Cardiac muscle cell (in vitro differentiated cells and primary cell): ENCODE measurements at regions not wholly inside any gene's neighbourhood (a gene's known extent, or its start where the extent isn't known, plus 50 kb on each side); places are given as distances from the start of the nearest gene placed in this dataset.

Experiments
- DNase-seq, 2 donors: peaks; one replicate each; pipeline versions ENCODE4 v3.0.0 to v3.0.0-alpha.2; 2010 to 2017; ENCODE audit warnings: low read depth in 1 of 2, low spot score in 1 of 2
- H3K27ac ChIP-seq: fragments of 200-600 bp; sonication (generic); 2 replicates; pipeline ENCODE4 v1.5.1; 2016
- H3K27me3 ChIP-seq: fragments of 200-600 bp; sonication (generic); 2 replicates; pipeline ENCODE4 v1.6.0; 2016; ENCODE audit warnings: control low read depth
- H3K36me3 ChIP-seq: fragments of 200-600 bp; sonication (generic); 2 replicates; pipeline ENCODE4 v1.5.1; 2016; ENCODE audit warnings: control low read depth
- H3K4me1 ChIP-seq: fragments of 200-600 bp; sonication (generic); 2 replicates; pipeline ENCODE4 v1.8.1; 2017; ENCODE audit warnings: low read depth, mild to moderate bottlenecking, mixed run types
- H3K4me3 ChIP-seq: fragments of 200-600 bp; sonication (generic); 2 replicates; pipeline ENCODE4 v1.5.1; 2016; ENCODE audit warnings: mild to moderate bottlenecking
- H3K9me3 ChIP-seq: fragments of 200-600 bp; sonication (generic); 2 replicates; pipeline ENCODE4 v1.5.1; 2017; ENCODE audit warnings: low read depth, mild to moderate bottlenecking, control low read depth
- TF ChIP-seq, protein P1 (sequence below): IDR thresholded peaks from 2 replicates; pipeline ENCODE4 v1.5.1; 2012; ENCODE audit warnings: low read depth, mild to moderate bottlenecking, low read length

DNA sequence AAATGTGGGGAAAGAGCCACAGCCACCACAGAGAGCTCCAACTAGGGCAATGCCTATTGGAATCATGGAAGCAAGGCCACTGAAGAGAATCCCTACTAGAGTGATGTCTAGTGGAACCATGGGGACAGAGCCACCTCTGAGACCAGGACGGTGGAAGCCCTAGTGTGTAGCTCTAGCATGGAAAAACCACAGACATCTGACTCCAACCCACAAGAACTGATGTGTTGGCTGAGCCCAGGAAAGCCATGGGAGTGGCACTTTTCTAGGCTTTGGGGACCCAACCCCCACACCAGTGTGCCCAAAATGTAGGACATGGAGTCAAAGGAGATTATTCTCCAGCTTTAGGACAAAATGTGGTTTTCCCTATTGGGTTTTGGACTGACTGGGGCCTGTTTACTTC lies 721.9 kb downstream of the BRINP1 start:
- Histone ChIP-seq H3K27me3 (no peaks in the 10 kb centered on the region), H3K9me3 (no peaks in the 10 kb centered on the region), H3K36me3 (no peaks in the 10 kb centered on the region), H3K4me3 (no peak overlapping the region), H3K4me1 (peaks cover 3% of the 10 kb centered on the region), H3K27ac (no peak overlapping the region)
- TF ChIP-seq, protein P1, sequence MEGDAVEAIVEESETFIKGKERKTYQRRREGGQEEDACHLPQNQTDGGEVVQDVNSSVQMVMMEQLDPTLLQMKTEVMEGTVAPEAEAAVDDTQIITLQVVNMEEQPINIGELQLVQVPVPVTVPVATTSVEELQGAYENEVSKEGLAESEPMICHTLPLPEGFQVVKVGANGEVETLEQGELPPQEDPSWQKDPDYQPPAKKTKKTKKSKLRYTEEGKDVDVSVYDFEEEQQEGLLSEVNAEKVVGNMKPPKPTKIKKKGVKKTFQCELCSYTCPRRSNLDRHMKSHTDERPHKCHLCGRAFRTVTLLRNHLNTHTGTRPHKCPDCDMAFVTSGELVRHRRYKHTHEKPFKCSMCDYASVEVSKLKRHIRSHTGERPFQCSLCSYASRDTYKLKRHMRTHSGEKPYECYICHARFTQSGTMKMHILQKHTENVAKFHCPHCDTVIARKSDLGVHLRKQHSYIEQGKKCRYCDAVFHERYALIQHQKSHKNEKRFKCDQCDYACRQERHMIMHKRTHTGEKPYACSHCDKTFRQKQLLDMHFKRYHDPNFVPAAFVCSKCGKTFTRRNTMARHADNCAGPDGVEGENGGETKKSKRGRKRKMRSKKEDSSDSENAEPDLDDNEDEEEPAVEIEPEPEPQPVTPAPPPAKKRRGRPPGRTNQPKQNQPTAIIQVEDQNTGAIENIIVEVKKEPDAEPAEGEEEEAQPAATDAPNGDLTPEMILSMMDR: no peak
- no peak for DNase-seq

- DNase-seq: no peak
- H3K4me3 ChIP-seq: no peak overlapping the region
- TF ChIP-seq, protein P1: no peak
- no peaks in the 10 kb centered on the region for H3K36me3 ChIP-seq
- H3K9me3 ChIP-seq: no peaks in the 10 kb centered on the region
- no peak overlapping the region for H3K27ac ChIP-seq
- no peaks in the 10 kb centered on the region for H3K27me3 ChIP-seq
- no peaks in the 10 kb centered on the region for H3K4me1 ChIP-seq
Measured at GRCh38 chr9:118650417-118650816, 718.8 kb downstream of the BRINP1 start.

DNA sequence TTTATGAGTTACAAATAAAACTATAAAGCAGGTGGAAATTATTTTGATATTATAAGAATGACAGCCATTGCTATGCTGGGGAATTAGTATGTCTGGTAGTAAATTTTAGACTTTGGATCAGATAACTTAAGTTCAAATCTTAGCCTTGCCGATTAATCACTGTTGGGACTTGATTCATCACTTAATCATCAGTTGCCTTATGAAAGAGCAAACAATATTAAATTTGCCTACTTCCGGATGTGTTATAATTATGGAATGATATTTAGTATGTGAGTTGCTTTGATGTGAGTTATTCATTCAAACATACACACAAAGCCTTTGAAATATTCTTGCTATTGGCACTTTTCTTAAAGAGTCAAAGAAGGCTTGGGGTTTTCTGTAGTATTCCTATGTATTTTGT lies 717.7 kb downstream of the BRINP1 start:
- H3K4me1 ChIP-seq: no peaks in the 10 kb centered on the region
- no peak for DNase-seq
- TF ChIP-seq, protein P1: no peak
- no peaks in the 10 kb centered on the region for H3K27me3 ChIP-seq
- H3K4me3 ChIP-seq: no peak overlapping the region
- no peak overlapping the region for H3K27ac ChIP-seq
- no peaks in the 10 kb centered on the region for H3K9me3 ChIP-seq
- H3K36me3 ChIP-seq: no peaks in the 10 kb centered on the region

GRCh38 chr9:118652258-118652657 lies 717.0 kb downstream of the BRINP1 start:
- Histone ChIP-seq H3K4me3 (no peak overlapping the region), H3K27me3 (no peaks in the 10 kb centered on the region), H3K9me3 (no peaks in the 10 kb centered on the region), H3K36me3 (no peaks in the 10 kb centered on the region), H3K4me1 (no peaks in the 10 kb centered on the region), H3K27ac (no peak overlapping the region)
- no peak for DNase-seq
- TF ChIP-seq, protein P1: no peak

DNA sequence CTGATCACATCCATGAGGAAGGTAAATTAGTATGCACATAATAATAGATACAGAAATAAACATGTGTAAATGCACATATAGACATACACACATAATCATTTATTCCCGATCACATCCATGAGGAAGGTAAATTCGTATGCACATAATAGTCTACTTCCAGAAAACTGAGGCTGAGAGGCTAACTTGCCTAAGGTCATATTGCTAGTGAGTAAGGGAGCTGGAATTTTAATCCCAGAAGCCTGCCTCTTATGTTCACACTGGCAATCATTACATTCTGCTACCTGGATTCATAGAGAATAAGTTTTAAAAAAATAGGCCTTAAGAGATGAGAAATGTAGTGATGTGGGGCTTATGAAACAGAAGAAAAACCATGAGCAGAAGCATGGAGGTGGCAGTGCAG lies 716.3 kb downstream of the BRINP1 start:
- no peak overlapping the region for H3K27ac ChIP-seq
- no peak for DNase-seq
- H3K27me3 ChIP-seq: no peaks in the 10 kb centered on the region
- H3K9me3 ChIP-seq: no peaks in the 10 kb centered on the region
- H3K36me3 ChIP-seq: no peaks in the 10 kb centered on the region
- H3K4me1 ChIP-seq: no peaks in the 10 kb centered on the region
- no peak overlapping the region for H3K4me3 ChIP-seq
- TF ChIP-seq, protein P1: no peak

GRCh38 chr9:118659011-118659410 lies 710.2 kb downstream of the BRINP1 start:
- TF ChIP-seq, protein P1: no peak
- no peak for DNase-seq
- H3K36me3 ChIP-seq: no peaks in the 10 kb centered on the region
- no peak overlapping the region for H3K4me3 ChIP-seq
- H3K27ac ChIP-seq: no peak overlapping the region
- H3K27me3 ChIP-seq: no peaks in the 10 kb centered on the region
- no peaks in the 10 kb centered on the region for H3K4me1 ChIP-seq
- no peaks in the 10 kb centered on the region for H3K9me3 ChIP-seq
